NCI-H345 (cell line): ENCODE measurements at regions not wholly inside any gene's neighbourhood (a gene's known extent, or its start where the extent isn't known, plus 50 kb on each side); places are given as distances from the start of the nearest gene placed in this dataset.
"Not testable (repeated sequence)": the region's sequence is repeated elsewhere in the genome, so short reads cannot be mapped to it uniquely, and the experiment has no call there.

ENCODE experiments used
- DNase-seq: peaks from one replicate; lab custom pipeline; 2025; lab: John Stamatoyannopoulos, UW

DNA sequence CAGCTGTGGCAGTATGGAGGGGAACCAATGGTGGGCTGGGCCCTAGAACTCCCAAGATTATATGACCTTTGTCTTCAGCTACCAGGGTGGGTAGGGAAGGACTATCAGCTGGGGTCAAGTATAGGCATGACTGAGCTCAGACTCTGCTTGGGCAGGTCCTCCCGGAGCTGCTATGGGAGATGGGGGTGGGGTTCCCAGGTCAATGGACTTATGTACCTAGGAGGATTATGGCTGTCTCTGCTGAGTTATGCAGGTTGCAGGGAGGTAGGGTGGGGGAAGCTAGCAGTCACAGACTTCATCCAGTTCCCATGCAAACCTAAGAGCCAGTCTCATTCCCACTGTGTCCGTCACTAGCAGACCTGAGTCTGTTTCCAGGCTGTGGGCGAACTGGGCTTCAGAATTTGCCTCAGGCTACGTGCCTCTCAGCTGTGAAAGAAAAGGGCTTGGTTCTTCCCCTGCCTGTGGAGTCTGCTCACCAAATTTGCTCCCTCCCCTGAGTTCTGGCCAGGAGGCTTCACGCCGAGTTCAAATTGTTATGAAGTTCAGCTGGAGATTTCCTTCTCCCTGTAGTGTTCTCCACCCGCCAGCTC, 985.8 kb upstream of the NRXN1 start:
- no peak for DNase-seq

DNA sequence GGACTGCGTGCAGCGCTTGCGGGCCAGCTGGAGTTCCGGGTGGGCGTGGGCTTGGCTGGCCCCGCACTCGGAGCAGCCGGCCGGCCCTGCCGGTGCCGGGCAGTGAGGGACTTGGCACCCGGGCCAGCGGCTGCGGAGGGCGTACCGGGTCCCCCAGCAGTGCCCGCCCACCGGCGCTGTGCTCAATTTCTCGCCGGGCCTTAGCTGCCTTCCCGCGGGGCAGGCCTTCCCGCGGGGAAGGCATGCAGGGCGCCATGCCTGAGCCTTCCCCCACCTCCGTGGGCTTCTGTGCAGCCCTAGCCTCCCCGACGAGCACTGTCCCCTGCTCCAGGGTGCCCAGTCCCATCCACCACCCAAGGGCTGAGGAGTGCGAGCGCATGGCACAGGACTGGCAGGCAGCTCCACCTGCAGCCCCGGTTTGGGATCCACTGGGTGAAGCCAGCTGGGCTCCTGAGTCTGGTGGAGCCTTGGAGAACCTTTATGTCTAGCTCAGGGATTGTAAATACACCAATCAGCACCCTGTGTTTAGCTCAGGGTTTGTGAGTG, 975.0 kb upstream of the NRXN1 start:
- not testable (repeated sequence) for DNase-seq

GRCh38 chr2:52000151-52000855, 968.4 kb upstream of the NRXN1 start:
- no peak for DNase-seq

- DNase-seq: no peak
Measured at GRCh38 chr2:51998890-51999289, 967.0 kb upstream of the NRXN1 start.

DNA sequence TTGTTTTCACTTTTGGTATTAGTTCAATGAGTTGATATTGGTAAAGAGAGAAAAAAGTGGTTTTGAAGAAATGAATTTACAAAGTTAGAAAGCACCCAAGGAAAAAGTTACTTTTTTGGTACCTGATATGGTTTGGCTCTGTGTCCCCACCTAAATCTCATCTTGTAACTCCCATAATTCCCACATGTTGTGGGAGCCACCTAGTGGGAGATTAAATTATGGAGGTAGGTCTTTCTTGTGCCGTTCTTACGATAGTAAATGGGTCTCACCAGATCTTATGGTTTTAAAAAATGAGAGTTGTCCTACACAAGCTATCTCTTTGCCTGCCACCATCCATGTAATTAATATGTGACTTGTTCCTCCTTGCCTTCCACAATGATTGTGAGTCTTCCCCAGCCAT, 965.6 kb upstream of the NRXN1 start:
- no peak for DNase-seq

- DNase-seq: no peak
Measured at GRCh38 chr2:51995293-51995692, 963.4 kb upstream of the NRXN1 start.

DNA sequence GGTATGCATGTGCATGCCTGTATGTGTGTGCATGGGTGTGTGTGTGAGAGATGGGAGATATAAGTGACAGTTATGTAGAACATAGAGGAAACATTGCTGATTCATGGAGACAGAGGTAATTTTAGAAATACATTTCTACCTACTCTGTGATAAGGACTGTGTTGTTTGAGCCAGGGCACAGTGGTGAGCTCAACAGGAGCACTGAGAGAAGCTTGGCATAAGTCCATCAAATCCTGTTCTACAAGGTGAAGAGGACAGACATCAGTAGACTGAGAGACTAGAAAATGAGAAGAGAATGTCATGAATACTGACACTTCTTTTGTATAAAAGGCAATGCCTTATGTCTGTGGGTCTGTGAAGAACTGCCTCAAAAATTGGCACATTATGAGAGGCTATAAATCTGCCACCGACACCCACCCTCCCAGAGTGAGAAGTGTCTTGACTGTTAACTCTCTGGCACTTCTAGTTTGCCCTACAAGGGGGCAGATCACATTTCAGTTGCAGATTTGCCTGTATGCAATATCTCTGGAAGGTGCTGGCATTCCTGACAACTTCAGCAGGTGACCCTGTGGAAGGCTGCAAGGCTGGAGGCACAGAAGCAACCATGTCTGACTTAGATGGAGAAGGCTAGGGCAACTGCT, 962.3 kb upstream of the NRXN1 start:
- DNase-seq: peak; percentile 93

GRCh38 chr2:51990684-51991083, 958.8 kb upstream of the NRXN1 start:
- DNase-seq: no peak

DNA sequence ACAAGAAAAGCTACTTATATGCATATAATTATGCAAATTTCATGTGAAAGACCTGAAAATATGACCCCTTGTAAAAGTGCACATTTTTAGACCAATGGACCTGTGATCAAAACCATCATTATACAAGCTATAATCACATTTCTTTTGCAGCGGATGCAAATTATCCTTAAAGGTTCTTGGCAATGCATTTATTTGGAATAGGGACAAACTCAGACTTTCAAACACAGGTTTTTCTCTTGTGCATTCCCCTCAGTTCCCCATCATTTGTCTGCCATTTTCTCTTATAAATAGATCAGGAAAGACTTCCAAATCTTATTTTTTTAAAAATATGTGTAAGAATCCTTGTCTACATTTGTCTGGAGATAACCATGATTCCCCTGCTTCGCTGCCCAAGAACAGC, 954.2 kb upstream of the NRXN1 start:
- DNase-seq: no peak

- no peak for DNase-seq
Measured at GRCh38 chr2:51981783-51982182, 949.9 kb upstream of the NRXN1 start.

- DNase-seq: no peak
Measured at GRCh38 chr2:51976623-51977022, 944.7 kb upstream of the NRXN1 start.

DNA sequence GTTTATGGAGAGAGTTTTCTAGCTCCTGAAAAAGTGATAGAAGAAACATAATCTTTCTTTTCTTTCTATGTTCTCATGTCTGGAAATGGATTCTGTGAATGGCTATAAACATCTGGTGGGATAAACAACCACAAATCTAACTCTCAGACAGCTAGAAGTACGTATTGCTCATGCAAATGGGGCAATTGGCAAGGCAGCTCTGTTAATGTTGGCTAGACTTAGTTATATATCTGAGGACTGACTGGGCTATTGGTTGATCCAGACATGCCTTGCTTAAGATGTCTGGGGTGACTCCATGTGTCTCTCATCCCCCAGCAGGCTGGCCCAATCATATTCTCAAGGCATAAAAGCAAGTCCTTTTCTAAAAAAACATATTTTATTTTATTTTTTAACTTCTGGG, 939.2 kb upstream of the NRXN1 start:
- no peak for DNase-seq

DNA sequence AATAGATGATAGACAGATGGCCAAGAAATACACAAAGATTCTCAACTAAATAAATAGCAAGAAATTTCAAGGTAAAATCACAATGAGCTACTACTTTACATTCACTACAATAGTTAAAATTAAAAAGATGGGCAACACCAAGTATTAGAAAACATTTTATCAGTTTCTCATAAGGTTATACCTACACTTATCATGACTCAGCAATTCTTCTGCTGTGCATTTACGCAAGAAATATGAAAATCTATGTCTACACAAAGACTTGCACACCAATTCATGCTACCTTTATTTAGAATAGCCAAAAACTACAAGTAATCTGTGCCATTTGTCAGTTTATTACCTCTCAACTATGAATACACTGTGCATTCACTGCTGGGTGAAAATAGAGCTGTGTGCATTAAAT, 937.4 kb upstream of the NRXN1 start:
- DNase-seq: no peak

- no peak for DNase-seq
Measured at GRCh38 chr2:51960841-51961335, 929.0 kb upstream of the NRXN1 start.

- DNase-seq: no peak
Measured at GRCh38 chr2:51960281-51960680, 928.3 kb upstream of the NRXN1 start.

DNA sequence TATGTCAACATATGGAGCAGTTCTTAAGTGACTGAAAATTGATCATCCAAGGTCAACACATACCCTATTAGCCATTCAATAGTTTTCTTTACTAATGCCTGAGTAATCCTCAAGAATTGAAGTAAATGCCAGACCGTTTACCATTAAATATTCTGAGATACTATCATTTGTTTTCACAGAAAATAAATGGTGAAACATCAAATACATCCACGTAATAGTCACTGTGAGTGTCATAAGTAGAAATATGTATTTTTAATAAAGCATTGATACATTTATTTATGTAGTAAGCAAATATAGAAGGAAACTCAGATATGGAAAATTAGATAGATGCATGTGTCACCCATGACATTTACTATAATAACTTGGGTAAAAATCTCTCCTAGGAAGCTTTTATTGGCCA, 927.8 kb upstream of the NRXN1 start:
- DNase-seq: no peak

DNA sequence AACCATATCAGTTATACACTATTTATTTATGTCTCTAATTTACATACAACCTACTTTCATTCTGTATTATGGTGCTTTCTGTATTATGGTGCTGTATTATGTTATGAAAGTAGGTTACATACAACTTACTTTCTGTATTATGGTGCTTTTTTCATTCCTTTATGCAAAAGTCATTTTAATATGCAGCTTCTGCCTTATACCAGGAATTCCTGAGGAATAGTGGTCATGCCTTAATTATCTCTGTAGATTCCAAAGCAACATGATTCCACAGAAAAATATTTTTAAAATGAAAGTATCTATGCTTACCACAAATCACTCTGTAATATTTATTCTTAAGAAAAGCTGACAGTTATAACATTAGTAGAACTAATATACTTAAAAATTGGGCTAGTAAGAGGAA, 922.0 kb upstream of the NRXN1 start:
- no peak for DNase-seq

GRCh38 chr2:51921076-51921475, 889.1 kb upstream of the NRXN1 start:
- DNase-seq: no peak

GRCh38 chr2:51920509-51920908, 888.6 kb upstream of the NRXN1 start:
- no peak for DNase-seq

DNA sequence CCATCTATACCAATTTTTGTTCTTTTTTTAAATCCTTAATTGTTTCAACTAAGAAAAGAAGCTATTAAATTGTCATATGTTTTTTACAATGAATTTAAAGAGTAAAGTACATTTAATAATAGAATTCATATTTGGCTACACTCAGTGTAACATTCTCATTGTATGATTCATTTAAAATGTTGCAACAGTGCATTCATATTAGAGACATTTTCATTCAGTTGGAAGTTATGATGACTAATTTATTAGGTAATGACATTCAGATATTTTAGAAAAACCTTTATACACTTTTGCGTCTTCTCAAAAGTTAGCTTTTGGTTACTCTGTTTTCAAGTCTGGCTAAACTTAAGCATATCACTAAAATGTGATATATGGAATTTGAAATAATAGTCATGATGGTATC, 887.5 kb upstream of the NRXN1 start:
- no peak for DNase-seq

DNA sequence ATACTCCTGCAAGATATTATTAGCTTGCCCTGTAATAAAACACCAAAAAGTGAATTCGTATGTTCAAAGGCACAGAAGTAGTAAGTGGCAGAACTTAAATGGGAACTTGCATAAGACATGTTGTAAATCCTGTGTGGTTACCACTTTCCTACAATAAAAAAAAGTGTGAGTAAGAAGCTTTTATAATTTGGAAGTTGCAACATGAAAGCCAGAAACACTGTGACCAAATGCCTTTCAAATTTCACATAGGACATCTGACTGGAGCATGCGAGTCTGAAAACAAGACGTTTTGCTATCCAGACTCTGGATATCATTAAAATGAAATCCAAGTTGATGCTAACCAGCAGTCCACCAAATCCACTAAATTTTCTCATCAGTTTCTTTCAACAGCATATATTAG, 886.2 kb upstream of the NRXN1 start:
- DNase-seq: no peak

DNA sequence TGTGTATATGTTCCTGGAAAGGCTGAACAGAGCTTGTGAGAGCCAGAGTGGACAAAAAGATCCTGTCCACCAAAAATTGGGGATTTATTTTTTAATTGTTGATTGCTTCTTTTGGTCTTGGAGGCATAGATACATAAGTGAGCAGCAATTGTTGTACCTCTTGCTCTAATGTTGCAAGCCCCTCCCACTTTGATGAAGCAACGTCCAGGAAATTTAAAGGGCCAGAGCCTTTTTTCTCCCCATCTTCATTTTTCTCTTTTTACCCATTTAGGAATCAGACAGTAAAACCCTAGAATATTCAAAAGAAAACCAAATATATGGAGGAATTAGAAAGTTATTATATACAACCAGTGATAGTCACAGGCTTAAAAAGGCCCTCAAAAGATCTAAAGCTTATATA, 871.8 kb upstream of the NRXN1 start:
- DNase-seq: no peak

DNA sequence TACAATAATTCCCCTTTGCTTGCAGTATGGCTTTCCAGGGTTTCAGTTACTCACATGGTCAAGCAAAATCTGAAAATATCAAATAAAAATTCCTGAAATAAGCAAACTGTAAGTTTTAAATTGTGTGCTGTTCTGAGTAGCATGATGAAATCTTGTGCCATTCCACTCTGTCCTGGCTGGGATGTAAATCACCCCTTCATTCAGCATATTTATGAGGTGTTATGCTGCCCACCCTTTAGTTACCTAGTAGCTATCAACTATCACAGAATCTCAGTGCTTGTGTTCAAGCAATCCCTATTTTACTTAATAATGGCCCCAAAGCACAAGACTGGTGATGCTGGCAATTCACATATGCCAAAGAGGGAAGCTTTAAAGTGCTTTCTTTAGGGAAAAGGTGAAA, 867.7 kb upstream of the NRXN1 start:
- DNase-seq: no peak
